Activated CD4-positive, alpha-beta T cell treated with anti-CD3 and anti-CD28 coated beads for 48 hours (primary cell): ENCODE measurements at regions not wholly inside any gene's neighbourhood (a gene's known extent, or its start where the extent isn't known, plus 50 kb on each side); places are given as distances from the start of the nearest gene placed in this dataset.
A peak's percentile ranks its signal among the peaks of the same experiment; 100 is the strongest.
"Not testable (repeated sequence)": the region's sequence is repeated elsewhere in the genome, so short reads cannot be mapped to it uniquely, and the experiment has no call there.

ENCODE experiments used
- DNase-seq: peaks from one replicate; pipeline ENCODE4 v3.0.0-alpha.2; 2020

DNA sequence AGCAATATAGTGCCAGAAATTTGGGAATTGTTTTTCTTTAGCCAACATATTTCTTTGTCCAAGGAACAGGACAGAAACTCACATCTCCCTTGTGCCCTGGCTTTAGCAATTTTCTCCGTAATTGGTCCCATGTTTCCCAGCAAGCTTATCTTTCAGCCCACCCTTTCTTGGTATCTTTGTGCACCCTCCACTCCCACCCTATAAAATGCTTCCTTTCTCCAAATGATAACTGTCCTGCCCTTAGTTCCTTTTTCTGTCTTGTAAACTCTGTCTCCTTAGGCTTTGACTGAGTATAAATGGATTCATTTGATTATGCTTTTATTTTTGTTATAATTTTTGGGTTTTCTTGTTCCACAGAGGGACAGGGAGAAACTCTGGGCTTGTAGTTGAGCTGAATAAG is 442.8 kb downstream of the ATP23 start:
- no peak for DNase-seq

DNA sequence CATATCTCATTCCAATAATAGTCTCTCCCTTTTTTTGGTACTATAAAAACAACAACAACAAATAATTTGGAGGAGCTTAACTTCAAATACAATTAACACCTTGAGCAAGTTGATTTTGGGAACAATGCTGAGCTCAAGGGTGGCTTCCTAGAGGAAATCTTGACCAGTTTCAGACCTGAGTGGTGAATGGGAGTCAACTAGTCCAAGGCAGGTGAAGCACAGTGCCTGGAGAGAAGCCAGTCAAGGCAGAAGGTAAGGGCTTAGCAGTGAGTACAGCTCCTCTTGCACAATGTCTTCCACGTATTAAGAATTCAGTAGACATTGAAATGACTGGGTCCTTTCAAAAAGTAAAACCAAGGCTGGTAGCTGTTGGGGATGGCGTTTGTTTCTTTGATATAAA is 444.8 kb downstream of the ATP23 start:
- no peak for DNase-seq

DNA sequence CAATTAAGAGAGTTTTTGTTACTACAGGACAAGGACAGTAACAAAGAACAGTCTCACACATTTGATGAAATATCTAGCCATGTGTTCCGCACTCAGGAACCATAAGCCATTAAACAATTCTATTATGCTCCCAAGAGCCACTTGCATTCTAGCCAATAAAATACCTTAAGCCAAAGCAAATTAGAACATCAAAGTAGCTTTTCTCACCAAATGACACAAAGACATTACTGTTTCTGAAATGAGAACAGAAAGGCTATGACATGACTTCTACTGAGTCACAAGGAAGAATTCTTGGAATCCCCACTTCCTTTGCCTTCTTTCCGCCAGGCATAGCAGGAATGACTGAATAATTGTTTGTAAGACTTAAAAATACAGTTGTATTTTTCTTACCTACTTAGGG is 445.8 kb downstream of the ATP23 start:
- no peak for DNase-seq

DNA sequence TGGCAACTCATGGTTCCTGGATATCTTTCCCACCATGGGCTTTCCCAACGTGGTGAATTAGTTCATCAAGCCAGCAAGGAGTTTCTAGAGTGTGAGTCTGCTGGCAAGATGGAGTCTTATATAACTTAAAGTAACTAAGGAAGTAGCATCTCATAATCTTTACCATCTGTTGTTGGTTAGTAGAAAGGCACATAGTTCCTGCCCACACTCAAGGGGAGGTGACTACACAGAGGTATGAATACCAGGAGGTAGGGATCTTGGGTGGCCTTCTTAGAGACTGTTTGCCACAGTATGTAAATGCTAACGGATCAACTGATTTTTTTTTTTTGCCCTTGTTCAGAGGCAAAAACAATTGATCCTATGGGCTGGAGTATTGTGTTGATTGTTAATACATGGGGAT is 446.9 kb downstream of the ATP23 start:
- DNase-seq: no peak

DNA sequence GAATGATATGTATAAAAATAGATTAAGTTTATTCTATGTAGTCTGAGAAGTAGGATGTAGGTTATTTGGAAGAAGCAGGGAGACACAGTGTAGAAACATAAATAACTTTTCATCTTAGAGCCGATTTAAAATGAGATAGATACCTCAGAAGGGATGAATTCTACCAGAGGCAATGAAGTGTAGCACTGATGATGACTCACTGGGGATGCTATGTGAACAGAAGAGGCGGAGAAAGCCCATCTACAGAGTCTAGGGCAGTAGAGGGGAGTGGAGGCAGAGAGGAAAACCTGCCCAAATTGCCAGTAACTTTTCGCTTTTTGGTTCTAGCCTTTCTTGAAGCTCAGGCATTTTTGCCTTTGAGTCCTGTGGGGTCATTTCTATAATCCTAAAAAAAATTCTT is 451.8 kb downstream of the ATP23 start:
- no peak for DNase-seq

DNA sequence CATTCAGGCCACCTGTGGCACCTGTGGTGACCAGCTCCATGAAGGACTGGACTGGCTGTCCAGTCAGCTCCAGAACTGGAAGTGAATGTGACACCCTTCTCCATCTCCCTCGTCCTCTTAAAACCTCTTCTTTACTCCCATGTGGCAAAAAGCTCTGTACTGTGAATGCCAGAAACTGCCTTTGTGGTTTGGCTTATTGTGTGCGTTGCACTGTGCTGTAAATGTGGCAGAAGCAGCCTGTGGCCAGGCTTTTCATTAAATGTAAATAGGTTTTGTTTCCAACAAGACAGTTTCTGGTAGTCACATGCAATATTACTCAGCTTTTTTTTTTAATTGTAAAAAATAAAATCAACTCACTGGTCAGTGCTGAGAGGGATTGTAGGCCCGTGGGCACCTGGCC is 453.7 kb downstream of the ATP23 start:
- DNase-seq: no peak

DNA sequence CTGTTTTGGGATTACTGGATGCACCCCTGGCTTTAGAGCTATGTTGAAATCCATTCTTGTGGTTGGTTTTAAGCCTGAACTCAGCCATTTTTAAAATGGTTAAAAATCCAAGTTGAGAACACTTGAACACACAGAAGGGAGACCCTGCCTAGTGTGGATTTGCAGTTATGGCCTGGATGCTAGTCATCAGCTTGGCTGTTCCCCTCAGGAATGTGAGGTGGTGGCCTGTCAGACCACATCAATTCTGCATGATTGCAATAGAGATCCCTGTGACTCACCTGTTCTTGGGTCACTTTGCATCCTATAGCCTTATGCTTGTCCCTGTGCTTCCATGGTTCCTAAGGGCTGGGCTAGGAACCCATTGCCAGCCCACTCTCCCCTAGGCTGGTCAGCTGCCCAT is 454.1 kb downstream of the ATP23 start:
- no peak for DNase-seq

DNA sequence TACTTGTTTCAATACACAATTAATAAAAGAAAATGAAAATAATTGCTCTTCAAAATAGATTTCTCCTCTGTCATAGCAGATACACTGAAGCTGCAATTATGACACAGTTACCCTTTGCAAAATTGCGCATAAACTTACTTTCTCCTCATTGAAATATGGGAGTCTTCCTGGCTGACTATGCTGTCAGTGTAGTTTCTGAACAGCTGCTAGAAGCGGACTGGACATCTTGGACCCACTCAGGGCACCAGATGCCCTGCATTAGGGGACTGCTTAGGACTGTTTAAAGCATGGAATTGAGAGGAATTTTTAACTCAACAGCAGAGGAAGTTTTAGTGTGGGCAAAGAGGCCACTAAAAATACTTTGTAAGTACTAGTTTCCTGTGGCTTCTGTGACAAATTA is 454.9 kb downstream of the ATP23 start:
- no peak for DNase-seq

DNA sequence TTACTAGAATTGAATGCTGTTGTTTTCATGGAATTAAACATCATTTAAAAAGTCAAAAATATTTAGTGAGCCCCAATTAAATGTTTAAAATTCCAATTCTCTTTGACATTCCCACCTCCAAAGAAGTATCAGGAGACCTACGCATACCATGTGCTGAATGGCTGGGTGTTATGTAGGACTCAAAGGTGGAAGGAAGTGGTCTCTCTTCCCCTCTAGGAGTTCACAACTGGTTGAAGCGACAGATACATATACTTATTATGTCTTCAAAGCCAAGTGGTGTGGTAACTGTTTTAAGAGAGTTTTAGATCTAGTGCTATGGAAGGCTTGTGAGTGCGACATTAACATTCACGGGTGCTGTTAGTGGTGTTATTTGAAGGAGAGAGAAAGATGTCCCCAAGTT is 464.0 kb downstream of the ATP23 start:
- DNase-seq: no peak

DNA sequence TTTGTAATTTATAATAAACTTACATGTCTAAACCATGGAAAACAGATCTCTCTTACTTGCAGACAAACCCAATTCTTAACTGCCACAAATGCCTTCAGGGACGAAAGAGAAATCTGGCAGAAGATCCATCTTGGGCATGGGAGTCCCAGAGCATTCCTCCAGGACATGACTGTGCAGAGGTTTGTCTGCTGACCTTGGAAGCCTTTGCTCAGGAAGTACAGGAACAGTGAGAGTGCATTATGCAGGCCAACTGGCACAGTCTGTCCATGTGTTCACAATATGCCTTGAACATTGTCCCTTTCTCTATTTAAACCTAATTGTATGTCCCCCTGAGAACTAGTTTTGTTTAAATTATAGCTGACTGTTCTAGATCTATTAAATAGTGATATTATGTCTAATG is 467.1 kb downstream of the ATP23 start:
- DNase-seq: no peak

DNA sequence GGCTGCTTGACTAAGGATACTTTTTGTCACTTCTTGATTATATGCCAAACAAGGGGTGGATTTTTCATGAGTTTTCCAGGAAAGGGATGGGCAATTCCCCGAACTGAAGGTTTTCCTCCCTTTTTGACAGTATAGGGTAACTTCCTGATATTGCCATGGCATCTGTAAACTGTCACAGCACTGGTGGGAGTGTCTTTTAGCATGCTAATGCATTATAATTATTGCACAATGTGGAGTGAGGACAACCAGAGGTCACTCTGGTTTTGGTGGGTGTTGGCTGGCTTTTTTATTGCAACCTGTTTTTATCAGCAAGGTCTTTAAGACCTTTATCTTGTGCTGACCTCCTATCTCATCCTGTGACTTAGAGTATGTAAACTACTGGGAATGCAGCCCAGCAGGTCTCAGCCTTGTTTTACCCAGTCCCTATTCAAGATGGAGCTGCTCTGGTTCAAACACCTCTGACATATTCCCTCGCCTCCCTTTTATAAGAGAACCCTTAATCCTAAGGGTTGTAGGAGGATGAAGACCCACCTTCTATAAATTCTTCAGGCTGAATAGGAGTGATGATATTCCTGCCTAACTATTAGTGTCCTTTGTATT is 471.2 kb downstream of the ATP23 start:
- DNase-seq: no peak

DNA sequence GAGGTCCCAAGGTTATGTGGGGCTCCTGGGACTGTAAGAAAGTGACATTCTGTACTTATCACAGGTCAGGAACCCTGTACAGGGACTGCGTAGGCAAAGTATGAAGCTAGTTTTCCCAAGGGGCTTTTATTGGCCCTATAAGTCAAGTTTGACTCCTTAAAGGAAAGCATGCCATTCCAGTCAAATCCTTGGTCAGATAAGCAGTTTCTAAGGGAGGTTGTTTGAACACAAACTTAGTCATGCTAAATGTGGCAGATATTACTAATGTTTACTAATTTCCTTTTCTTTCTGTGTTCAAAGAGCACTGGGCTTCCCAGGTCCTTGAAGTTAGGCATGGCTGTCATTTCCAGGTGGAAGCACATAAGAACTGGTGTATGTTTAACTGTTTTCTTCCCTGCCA is 472.4 kb downstream of the ATP23 start:
- no peak for DNase-seq

DNA sequence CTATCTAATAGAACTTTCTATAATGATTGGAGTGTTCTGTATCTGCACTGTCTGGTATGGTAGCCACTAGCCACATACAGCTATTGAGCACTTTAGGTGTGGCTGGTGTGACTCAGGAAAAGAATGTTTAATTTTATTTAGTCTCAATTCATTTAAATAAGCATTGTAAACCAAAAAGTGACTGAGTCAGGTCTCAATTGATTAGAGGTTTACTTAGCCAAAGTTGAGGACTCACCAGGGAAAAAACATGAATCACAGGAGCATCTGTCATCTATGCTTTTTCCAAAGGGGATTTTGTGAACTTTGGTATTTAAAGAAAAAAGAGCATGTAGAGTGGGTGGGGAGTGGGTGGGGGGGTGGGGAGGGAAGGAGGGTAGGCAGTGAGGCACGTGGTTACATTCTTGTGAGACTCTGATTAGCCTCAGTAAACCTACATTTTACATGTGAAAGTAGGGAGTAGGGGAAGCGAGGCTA is 473.1 kb downstream of the ATP23 start:
- DNase-seq: no peak

DNA sequence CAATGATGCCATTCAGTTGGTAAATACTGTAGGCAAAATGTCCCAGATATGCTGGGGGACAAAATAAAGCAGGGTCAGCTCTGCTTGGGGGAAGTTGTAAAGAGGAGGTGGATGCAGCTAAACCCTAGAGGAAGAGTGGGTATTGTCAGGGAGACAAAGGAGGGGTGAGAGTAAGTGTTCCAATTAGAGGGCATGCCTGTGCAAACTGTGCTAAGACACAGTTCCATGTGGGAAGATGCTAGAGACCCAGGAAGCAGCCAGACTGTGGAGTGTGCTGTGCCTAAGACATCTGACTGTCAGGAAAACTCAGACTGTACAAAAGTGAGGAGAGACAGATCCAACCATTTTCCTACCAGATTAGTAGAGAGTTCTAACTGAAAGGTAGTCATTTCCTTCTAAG is 474.3 kb downstream of the ATP23 start:
- DNase-seq: no peak

DNA sequence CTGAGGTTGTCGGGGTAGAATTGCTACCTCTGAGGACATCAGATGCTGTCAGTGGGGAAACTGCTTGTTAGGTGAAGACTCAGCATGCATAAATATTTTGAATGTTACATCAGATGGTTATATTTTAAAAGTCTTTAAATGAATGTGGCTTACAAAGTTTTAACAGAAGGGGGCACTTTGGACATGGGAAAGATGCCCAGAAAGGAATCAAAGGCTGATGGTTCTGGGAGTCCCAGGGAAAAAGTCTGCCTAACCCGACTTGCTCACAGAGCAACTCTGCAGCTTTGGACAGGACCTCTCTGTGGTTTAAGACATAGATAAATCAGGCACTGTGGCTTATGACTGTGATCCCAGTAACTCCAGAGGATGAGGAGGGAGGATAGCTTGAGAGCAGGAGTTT is 474.9 kb downstream of the ATP23 start:
- no peak for DNase-seq

DNA sequence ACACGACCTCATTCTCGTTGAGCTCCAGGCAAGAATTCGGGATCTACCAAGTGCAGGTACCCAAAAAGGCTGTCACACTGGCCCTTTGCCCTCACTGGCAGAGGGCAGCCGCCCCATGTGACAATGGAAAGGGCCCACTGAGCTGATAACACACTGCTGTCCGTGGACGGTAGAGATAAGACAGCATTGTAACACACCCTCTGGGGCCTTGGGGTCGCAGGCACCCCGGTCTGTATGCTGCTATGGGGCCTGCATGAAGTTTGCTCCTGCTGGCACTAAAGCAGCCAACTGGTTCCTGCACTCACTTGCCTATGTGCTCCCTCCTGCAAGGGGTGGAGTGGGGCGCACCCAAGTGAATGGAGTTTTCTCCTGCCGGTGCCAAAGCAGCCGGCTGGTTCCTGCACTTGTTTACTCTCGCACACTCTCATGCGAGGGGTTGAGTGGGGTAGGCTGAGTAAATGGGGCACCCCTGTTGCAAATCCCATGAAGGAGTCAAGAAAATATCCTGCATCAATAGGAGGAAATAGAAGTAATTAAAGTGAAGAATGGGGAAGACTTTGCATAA is 477.9 kb downstream of the ATP23 start:
- no peak for DNase-seq

DNA sequence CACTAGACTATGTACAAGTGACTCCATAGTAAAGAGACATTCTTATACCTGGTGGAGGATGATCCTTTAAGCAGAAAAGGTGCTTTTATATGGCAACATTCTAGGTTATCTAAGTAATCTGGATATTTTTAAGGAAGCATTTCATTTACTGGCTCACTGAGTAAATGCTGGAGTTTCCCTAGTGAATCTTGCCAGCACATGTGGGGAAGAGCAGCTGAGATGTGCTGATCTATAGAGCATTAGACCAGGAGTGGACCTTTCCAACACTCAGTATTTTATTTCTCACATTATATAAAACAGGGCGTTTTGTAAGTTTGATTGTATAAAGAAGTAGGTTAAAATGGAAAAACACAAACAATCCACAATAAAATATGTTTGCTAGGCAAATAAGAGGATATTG is 478.5 kb downstream of the ATP23 start:
- no peak for DNase-seq

DNA sequence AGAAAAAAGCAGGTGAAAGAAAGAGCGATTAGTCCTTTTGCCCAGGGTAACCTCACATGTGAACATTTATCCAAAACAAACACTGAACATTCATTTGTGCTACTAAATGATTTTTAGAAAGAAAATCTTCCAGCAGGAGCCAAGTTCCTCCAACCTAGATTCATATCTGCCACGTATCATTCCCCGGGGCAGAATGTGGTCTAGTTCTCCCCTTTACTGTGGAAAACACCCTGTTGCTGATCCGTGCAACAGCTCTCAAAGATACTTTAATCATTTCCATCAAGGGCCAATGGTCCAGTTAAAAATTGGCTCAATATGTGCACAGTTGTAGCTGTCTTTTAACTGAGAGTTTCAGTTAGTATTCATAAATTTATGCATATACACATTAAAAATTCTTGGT is 479.1 kb downstream of the ATP23 start:
- DNase-seq: no peak

DNA sequence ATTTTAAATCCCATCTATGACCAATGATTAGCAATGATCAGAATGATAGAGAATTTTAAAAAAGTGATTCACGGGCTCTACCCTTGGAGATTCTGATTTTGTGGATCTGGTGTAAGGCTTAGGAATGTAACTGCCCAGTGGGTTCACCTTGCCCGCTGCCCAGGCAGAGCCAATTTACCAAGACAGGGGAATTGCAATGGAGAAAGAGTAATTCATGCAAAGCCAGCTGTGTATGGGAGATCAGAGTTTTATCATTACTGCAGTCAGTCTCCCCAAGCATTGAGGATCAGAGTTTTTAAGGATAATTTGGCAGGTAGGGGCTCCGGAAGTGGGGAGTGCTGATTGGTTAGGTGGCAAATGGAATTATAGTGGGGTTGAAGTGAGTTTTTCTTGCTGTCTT is 480.6 kb downstream of the ATP23 start:
- no peak for DNase-seq

DNA sequence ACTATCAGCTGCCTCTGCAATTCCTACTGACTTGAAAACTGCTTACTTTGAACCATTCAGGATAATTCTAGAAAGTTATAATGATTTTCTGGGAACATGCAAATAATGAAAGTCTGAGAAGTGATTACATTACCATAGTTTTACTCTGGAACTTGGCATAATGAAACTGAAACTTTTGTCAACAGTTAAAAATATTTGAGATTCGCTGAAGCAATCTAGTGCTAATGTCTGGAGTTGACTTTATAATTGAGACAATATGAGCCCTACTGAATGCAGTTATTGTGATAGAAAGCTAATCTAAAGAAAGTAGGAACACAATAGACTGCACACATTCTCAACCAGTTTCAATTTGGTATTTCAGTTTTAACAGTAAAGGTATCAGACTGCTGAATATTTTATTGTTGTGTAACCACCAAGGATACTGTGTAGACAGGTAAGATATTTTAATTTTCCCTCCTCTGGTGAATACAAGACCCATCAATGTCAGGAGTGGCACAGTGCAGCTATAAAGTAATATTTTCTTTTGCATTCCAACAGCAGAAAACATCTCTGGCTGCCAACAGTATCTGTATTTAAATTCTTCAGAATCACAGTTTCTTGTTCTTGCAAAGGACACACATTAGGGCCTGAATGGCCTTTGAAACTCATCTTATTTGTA is 483.5 kb downstream of the ATP23 start:
- no peak for DNase-seq

DNA sequence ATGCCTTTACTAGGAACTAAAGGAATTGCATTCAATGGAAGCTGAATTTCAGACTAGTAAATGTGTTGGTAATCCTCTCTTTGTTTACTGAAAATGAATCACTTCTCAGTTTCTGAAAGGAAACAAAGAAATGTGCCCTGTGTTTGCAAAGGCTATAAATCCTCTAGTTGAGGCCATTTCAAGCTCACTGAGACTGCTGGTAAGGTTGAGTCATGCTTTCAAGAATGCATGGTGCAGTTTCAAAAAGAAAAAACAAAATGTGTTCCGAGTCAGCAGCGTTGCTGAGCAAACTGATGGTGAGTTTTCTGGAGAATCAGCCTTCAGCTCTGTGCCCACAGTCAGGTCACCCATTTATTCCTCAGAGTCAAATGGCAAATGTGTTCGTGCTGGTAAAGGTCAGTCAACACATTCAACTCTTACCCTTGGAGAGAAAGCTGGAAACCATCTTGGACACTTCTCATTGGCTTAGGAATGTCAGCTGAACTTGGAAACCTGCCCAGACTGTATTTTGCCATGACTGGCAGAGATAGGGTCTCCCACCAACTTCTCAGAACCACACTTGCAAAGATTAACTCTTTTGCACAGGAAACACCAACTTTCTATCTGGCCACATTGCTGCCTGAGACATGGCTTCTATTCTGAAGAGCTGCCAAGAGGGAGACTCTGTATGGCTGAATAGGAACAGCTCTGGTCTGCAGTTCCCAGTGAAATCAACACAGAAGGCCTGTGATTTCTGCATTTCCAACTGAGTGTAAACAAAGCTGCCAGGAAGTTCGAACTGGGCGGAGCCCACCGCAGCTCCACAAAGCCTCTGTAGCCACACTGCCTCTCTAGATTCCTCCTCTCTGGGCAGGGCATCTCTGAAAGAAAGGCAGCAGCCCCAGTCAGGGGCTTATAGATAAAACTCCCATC is 484.4 kb downstream of the ATP23 start:
- DNase-seq: peak; percentile 29

DNA sequence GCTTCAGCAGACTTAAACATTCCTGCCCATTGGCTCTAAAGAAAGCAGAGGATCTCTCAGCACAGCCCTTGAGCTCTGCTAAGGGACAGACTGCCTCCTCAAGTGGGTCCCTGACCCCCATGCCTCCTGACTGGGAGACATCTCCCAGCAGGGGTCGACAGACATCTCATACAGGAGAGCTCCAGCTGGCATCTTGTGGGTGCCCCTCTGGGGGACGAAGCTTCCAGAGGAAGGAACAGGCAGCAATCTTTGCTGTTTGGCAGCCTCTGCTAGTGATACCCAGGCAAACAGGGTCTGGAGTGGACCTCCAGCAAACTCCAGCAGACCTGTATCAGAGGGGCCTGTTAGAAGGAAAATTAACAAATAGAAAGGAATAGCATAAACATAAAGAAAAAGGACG is 485.1 kb downstream of the ATP23 start:
- not testable (repeated sequence) for DNase-seq

DNA sequence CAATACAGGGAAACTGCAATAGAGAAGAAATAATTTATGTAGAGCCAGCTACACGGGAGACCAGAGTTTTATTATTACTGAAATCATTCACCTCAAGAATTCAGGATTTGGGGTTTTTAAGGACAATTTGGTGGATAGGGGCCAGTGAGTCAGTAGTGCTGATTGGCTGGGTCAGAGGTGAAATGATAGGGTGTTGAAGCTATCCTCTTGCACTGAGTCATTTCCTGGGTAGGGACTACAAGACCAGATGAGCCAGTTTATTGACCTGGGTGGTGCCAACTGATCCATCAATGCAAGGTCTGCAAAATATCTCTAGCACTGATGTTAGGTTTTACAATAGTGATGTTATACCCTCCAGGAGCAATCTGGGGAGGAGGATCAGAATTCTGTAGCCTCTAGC is 486.3 kb downstream of the LRIG3 start:
- DNase-seq: no peak

DNA sequence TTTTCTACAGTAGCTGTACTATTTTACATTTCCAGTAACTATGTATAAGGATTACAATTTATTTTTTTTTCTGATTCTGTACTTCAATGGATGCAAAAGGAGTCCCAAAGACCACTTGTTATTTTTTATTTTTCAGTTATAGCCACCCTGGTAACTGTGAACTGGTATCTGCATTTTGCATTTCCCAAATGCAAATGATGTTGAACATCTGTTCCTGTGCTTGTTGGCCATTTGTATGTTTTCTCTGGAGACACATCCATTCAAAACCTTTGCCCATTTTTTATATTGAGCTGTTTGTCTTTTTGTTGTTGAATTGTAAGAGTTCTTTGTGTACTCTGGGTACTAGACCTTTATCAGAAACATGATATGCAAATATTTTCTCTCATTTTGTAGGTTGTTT is 485.6 kb downstream of the LRIG3 start:
- DNase-seq: no peak
